ENCODE measurements at regions not wholly inside any gene's neighbourhood (a gene's known extent, or its start where the extent isn't known, plus 50 kb on each side); places are given as distances from the start of the nearest gene placed in this dataset.
"Not testable (repeated sequence)": the region's sequence is repeated elsewhere in the genome, so short reads cannot be mapped to it uniquely, and the experiment has no call there.

- DNase-seq, result no peak
Measured at GRCh38 chr1:193404236-193404635, 217.8 kb upstream of the B3GALT2 start.

DNA sequence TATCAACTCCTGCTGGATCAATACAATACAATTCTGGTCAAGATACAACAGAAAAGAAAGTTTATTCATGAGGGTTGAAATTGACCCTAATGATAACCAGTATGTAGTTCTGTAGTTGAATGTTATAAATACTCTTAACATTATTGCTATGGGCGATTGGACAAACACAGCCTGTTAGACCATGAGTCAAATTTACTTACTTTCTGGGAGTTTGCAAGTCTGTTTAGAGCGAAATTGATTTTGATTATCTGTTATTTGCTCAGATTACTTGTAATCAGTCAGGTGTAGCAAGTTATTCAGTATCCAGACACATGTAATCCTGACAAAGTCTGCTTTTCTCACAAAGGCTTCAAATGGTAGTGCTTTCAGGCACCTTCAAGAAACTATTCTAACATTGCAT is 216.6 kb upstream of the B3GALT2 start:
- no peak for DNase-seq

- DNase-seq, result no peak
Measured at GRCh38 chr1:193402037-193402436, 215.6 kb upstream of the B3GALT2 start.

DNA sequence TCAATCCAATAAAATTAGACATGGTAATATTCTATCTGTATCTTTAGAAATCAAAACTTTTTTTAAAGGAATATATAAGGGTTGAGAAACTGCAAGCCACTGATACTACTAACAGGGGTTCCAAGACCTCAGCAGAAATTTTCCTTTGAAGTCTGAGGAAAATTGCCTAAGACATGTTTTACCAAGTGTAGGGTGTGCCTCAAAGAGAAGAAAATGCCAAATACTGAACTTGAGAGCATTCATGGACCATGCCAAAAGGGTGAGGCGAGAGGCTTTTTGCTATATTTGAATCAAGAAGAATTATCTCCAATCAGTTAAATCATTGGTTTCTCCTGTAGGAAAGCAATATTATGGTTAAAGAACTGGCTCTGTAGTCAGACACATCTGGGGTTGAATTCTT is 207.9 kb upstream of the B3GALT2 start:
- no peak for DNase-seq

- no peak for DNase-seq
Measured at GRCh38 chr1:193392686-193393085, 206.3 kb upstream of the B3GALT2 start.

DNA sequence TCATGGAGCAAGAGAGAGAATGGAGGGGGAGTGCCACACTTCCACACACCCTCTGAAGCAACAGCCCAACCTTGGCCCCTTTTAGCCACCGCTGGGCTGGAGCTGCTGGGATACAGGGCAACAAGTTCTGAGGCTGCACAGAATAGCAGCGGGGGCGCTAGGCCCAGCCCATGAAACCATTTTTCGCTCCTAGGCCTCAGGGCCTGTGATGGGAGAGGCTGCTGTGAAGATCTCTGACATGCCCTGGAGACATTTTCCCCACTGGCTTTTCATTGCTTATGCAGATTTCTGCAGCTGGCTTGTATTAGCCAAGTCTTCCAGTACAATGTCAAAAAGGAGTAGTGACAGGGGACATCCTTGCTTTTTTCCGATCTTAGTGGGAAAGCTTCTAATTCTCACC is 202.3 kb upstream of the B3GALT2 start:
- no peak for DNase-seq

DNA sequence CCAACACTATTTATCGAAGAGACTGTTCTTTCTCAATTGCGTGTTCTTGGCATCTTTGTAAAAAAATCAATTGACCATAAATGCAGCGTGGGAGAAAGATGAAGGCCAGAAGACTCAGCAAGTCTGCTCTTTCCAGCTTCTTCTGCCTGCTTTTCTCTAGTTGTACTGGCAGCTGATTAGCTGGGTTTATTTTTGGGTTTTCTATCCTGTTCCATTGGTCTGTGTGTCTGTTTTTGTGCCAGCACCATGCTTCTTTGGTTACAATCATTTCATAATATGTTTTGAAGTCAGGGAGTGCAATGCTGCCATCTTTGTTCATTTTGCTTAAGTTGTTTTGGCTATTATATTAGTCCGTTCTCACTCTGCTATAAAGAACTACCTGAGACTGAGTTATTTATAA is 201.8 kb upstream of the B3GALT2 start:
- DNase-seq, result no peak

- DNase-seq, result no peak
Measured at GRCh38 chr1:193387406-193387805, 201.0 kb upstream of the B3GALT2 start.

- DNase-seq, result not testable (repeated sequence)
Measured at GRCh38 chr1:193378451-193378850, 192.0 kb upstream of the B3GALT2 start.

DNA sequence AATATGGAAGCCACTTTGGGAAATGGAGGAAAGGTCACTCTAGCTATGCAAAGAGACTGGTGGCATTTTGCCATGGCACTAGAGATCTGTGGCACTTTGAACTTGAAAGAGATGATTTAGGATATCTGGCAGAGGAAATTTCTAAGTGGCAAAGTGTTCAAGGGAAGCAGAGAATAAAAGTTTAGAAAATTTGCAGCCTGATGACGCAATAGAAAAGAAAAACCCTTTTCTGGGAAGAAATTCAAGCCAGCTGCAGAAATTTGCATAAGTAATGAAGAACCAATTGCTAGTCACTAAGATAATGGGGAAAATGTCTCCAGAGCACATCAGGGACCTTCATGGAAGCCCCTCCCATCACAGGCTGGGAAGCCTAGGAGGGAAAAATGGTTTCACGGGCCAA is 191.1 kb upstream of the B3GALT2 start:
- no peak for DNase-seq

GRCh38 chr1:193372553-193372952 is 186.1 kb upstream of the B3GALT2 start:
- DNase-seq, result no peak

GRCh38 chr1:193368302-193368701 is 181.9 kb upstream of the B3GALT2 start:
- no peak for DNase-seq

GRCh38 chr1:193367863-193368262 is 181.4 kb upstream of the B3GALT2 start:
- no peak for DNase-seq

DNA sequence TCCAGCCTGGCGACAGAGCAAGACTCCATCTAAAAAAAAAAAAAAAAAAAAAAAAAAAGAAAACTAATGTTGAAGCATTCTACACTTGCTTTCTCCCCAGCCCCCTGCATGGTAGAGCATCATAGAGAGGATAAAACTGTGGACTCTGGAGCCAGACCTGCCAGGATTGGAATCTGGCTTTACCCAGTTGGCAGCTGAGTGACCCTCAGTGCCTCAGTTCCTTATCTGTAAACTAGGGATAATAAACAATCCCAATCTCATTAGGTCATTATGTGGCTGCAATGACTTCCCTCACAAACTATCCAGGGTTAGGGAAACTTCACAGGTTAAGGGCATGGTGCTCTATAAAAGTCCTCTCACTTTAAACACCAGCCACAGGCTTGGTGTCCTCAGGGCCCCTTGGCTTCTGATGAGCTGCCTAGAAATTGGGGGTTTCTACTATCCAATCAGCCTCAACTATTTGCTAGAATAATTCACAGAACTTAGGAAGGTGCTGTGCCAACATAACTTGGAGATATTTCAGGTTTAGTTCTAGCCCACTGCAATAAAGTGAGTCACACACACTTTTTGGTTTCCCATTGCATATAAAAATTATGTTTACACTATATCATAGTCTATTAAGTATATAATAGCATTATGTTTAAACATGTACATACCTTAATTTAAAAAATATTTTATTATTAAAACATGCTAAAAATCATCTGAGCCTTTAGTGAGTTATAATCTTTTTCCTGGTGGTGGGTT is 180.5 kb upstream of the B3GALT2 start:
- DNase-seq, result no peak

- no peak for DNase-seq
Measured at GRCh38 chr1:193365966-193366365, 179.6 kb upstream of the B3GALT2 start.

DNA sequence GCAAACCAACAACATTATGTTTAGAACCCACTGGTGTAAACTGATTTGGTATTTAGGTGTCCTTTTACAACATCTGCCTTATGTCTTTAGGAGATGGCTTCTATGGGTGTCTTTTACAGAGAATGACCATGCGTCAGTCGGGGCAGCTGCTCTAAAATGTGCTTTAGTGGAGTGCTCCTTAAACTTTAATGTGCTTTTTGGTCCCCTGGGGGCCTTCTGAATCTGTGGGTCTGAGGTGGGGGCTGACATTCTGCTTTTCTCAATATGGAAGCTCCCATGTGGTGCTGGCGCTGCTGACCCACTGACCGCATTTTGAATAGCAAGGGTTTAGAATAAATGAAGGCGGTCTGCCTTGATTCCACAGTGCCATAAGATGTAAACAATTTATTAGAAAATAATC is 173.2 kb upstream of the B3GALT2 start:
- no peak for DNase-seq

DNA sequence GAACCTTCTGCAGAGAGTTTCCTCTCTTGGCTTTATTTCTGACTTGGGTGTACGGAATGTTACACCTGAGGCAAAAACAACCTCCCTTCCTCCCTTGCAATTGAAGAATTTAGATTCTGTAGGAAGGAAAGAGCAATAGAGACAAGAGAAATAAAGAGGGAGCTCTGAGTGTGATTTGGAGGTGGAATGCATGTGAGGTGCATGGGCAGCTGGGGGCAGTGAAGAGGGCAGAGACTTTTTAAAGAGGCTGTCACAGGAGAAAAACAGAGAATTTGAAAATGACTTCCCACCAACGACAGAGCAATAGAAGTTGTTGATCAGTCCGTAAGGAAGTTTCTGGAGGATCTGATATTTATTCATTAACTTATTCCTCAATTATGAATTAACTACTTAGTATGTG is 172.0 kb upstream of the B3GALT2 start:
- DNase-seq, result no peak

- no peak for DNase-seq
Measured at GRCh38 chr1:193356249-193356648, 169.8 kb upstream of the B3GALT2 start.

GRCh38 chr1:193355626-193356025 is 169.2 kb upstream of the B3GALT2 start:
- no peak for DNase-seq

- DNase-seq, result peak in 1 of 2 experiments; percentile 3
Measured at GRCh38 chr1:193355178-193355577, 168.8 kb upstream of the B3GALT2 start.

GRCh38 chr1:193348769-193349535 is 162.5 kb upstream of the B3GALT2 start:
- no peak for DNase-seq

- no peak for DNase-seq
Measured at GRCh38 chr1:193348091-193348768, 161.8 kb upstream of the B3GALT2 start.

GRCh38 chr1:193346085-193346484 is 159.7 kb upstream of the B3GALT2 start:
- DNase-seq, result no peak

- no peak for DNase-seq
Measured at GRCh38 chr1:193342811-193343210, 156.4 kb upstream of the B3GALT2 start.
